ENCODE measurements at regions not wholly inside any gene's neighbourhood (a gene's known extent, or its start where the extent isn't known, plus 50 kb on each side); places are given as distances from the start of the nearest gene placed in this dataset.

DNA sequence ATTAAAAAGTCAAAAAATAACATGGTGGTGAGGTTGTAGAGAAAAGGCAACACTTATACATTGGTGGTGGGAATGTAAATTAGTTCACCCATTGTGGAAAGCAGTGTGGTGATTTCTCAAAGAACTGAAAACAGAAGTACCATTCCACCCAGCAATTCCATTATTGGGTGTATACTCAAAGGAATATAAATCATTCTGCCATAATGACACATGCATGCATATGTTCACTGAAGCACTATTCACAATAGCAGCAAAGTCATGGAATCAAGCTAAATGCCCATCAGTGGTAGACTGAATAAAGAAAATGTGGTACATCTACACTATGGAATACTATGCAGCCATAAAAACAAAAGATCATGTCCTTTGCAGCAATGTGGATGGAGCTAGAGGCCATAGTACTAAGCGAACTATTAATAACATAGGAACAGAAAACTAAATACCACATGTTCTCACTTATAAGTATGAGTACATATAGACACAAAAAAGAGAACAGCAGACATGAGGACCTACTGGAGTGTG is 66.1 kb upstream of the MKLN1 start:
- H3K4me3 ChIP-seq (ENCODE audit: low read depth, low read length) = no peak overlapping the region
- in situ Hi-C loops (cut with HindIII; ENCODE audit: low sequenced_read_pairs) = no loop called here
- DNase-seq (ENCODE audit: low read depth, low spot score) = no peak
- TF ChIP-seq, protein P1, sequence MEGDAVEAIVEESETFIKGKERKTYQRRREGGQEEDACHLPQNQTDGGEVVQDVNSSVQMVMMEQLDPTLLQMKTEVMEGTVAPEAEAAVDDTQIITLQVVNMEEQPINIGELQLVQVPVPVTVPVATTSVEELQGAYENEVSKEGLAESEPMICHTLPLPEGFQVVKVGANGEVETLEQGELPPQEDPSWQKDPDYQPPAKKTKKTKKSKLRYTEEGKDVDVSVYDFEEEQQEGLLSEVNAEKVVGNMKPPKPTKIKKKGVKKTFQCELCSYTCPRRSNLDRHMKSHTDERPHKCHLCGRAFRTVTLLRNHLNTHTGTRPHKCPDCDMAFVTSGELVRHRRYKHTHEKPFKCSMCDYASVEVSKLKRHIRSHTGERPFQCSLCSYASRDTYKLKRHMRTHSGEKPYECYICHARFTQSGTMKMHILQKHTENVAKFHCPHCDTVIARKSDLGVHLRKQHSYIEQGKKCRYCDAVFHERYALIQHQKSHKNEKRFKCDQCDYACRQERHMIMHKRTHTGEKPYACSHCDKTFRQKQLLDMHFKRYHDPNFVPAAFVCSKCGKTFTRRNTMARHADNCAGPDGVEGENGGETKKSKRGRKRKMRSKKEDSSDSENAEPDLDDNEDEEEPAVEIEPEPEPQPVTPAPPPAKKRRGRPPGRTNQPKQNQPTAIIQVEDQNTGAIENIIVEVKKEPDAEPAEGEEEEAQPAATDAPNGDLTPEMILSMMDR (IDR thresholded peaks at IDR 0.05; ENCODE audit: low read depth, low read length) = no peak

DNA sequence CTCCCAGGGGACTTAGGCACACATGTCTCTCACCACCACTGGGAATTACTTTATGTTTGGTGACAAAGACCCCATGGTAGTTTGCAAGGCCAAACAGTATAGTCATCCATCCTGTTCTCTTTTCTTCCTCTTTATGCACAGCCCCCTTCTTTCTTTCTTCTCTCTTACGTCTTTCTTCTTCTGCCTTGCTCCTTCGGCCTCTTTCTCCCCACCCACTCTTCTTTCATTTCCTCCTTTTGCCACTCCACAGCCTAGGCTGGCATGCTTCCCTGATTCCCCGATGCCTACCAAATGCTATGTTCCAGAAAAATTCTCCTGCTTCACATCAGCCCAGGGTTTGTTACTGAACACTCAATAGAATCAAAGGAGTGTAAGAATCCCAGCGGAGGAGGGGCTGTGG is 62.4 kb upstream of the MKLN1 start:
- TF ChIP-seq, protein P1 (IDR thresholded peaks at IDR 0.05; ENCODE audit: low read depth, low read length) = no peak
- no peak overlapping the region for H3K4me3 ChIP-seq (ENCODE audit: low read depth, low read length)
- in situ Hi-C loops (cut with HindIII; ENCODE audit: low sequenced_read_pairs) = no loop called here
- DNase-seq (ENCODE audit: low read depth, low spot score) = no peak

DNA sequence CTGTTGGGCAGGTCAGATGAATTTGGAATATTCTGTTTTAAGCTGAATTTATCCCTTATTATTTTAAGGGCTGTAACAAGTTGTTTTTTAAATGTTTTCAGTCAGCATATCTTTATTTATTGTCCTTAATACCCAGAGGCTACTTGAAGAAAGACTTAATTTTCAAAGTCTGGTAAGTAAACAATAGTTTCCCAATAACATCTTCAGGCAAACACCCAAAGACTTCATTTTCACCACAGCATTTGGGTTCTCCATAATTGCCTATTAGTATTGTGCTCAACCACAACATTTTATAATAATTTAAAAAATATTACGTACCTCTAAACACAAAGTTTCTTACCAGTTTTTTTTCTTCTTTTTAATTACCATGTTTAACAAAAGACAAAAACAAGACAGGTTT is 60.0 kb upstream of the MKLN1 start:
- TF ChIP-seq, protein P1 (IDR thresholded peaks at IDR 0.05; ENCODE audit: low read depth, low read length) = no peak
- no peak overlapping the region for H3K4me3 ChIP-seq (ENCODE audit: low read depth, low read length)
- DNase-seq (ENCODE audit: low read depth, low spot score) = no peak
- in situ Hi-C loops (cut with HindIII; ENCODE audit: low sequenced_read_pairs) = no loop called here

DNA sequence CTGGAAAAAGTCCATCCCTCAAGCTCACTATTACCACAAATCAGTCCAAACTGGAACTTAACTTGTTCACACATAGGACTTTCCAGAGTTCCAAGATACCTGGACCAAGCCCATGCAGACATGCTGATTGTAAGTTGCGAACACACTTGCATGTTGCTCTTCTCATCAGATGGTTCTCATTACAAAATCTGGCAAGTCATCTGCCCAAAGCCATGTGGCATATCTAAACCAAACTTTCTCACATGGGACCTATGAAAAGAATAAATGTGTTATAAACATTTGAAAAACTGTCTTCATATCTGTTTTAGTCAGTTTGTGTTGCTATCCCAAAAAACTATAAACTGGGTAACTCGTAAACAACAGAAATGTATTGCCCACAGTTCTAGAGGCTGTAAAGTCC is 58.8 kb upstream of the MKLN1 start:
- in situ Hi-C loops (cut with HindIII; ENCODE audit: low sequenced_read_pairs) = no loop called here
- TF ChIP-seq, protein P1 (IDR thresholded peaks at IDR 0.05; ENCODE audit: low read depth, low read length) = no peak
- H3K4me3 ChIP-seq (ENCODE audit: low read depth, low read length) = no peak overlapping the region
- no peak for DNase-seq (ENCODE audit: low read depth, low spot score)

DNA sequence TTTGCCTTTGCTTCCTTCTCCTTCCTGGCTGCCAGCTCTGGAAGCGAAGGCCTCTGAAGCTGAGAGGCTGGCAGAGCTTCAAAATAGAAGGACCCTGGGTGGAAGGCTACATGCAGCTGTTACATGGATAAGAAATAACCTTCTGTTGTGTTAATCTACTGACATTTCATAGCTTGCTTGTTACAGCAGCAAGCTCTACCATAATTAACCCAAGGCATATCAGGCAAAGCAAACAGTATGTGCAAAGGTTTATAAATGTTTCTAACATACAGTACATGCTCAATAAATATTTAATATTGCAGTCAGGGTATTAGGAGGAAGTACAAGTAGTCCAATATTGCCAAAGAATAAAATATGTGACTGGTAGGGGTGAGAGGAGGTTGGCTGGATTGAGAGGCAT is 55.6 kb upstream of the MKLN1 start:
- TF ChIP-seq, protein P1 (IDR thresholded peaks at IDR 0.05; ENCODE audit: low read depth, low read length) = no peak
- in situ Hi-C loops (cut with HindIII; ENCODE audit: low sequenced_read_pairs) = no loop called here
- no peak overlapping the region for H3K4me3 ChIP-seq (ENCODE audit: low read depth, low read length)
- DNase-seq (ENCODE audit: low read depth, low spot score) = no peak

DNA sequence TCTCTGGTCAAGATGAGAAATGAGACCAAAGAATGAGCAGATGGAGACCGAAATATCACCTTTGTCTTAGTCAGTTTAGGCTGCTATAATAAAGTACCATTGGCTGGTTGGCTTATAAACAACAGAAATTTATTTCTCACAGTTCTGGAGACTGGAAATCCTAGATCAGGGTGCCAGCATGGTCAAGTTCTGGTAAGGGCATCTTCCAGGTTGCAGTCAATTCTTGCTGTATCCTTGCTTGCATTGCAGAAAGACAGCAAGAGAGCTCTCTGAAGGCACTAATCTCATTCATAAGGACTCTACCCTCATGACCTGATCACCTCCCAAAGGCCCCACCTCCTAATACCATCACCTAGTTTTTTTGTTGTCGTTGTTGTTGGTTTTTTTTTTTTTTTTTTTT is 52.7 kb upstream of the MKLN1 start:
- TF ChIP-seq, protein P1 (IDR thresholded peaks at IDR 0.05; ENCODE audit: low read depth, low read length) = no peak
- H3K4me3 ChIP-seq (ENCODE audit: low read depth, low read length) = no peak overlapping the region
- no peak for DNase-seq (ENCODE audit: low read depth, low spot score)
- in situ Hi-C loops (cut with HindIII; ENCODE audit: low sequenced_read_pairs) = no loop called here

DNA sequence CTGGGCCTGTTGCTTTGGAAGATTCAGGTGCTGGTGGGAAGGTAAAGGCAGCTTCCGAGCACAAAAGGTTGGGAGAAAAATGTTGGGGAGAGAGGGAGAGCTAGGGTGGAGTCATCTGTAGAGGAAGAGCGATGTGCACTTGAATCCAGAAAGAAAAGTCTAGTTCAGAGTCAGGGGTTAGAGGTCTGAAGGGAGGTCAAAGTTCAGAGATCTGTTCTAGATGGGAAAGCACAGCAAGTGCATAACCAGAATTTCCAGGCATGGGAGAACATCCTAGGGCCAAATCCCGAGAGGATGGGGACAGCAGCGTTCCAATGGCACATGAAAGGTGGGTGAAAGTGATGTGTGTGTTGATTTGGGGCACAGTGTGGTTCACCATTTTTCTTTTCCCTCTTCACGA is 51.5 kb upstream of the MKLN1 start:
- no peak overlapping the region for H3K4me3 ChIP-seq (ENCODE audit: low read depth, low read length)
- no peak for DNase-seq (ENCODE audit: low read depth, low spot score)
- in situ Hi-C loops (cut with HindIII; ENCODE audit: low sequenced_read_pairs) = no loop called here
- TF ChIP-seq, protein P1 (IDR thresholded peaks at IDR 0.05; ENCODE audit: low read depth, low read length) = no peak
